HL-60/S4 treated with phorbol 12-myristate 13-acetate at 8.2 ng/mL for 4 days and 3 days (cell line): ENCODE measurements at regions not wholly inside any gene's neighbourhood (a gene's known extent, or its start where the extent isn't known, plus 50 kb on each side); places are given as distances from the start of the nearest gene placed in this dataset.

Experiments used
- in situ Hi-C: fragments of 300-500 bp; cut with MboI; formaldehyde crosslinking; loops from 2 replicates; pipeline ENCODE4 v1.15.0; 2022; ENCODE audit warnings: low sequenced_read_pairs

GRCh38 chr22:22743128-22743760, 98.8 kb downstream of the GGTLC2 start:
- in situ Hi-C loops = no loop called here

GRCh38 chr22:22744412-22745224, 100.2 kb downstream of the GGTLC2 start:
- in situ Hi-C loops = no loop called here

GRCh38 chr22:22745225-22746060, 101.0 kb downstream of the GGTLC2 start:
- in situ Hi-C loops = no loop called here

- in situ Hi-C loops = no loop called here
Measured at GRCh38 chr22:22746061-22746962, 101.9 kb downstream of the GGTLC2 start.

- in situ Hi-C loops = no loop called here
Measured at GRCh38 chr22:22746963-22747933, 102.8 kb downstream of the GGTLC2 start.

GRCh38 chr22:22748297-22748743, 103.9 kb downstream of the GGTLC2 start:
- in situ Hi-C loops = no loop called here

- in situ Hi-C loops = no loop called here
Measured at GRCh38 chr22:22748756-22749155, 104.3 kb downstream of the GGTLC2 start.

GRCh38 chr22:22749167-22749758, 104.8 kb downstream of the GGTLC2 start:
- in situ Hi-C loops = no loop called here

- in situ Hi-C loops = no loop called here
Measured at GRCh38 chr22:22750335-22751042, 106.1 kb downstream of the GGTLC2 start.

GRCh38 chr22:22751043-22751603, 106.7 kb downstream of the GGTLC2 start:
- in situ Hi-C loops = no loop called here

- in situ Hi-C loops = no loop called here
Measured at GRCh38 chr22:22752199-22752555, 107.8 kb downstream of the GGTLC2 start.

- in situ Hi-C loops = no loop called here
Measured at GRCh38 chr22:22752556-22753477, 108.4 kb downstream of the GGTLC2 start.

GRCh38 chr22:22753526-22754267, 109.3 kb downstream of the GGTLC2 start:
- in situ Hi-C loops = no loop called here

- in situ Hi-C loops = no loop called here
Measured at GRCh38 chr22:22754268-22754657, 109.8 kb downstream of the GGTLC2 start.

- in situ Hi-C loops = no loop called here
Measured at GRCh38 chr22:22754961-22755777, 110.8 kb downstream of the GGTLC2 start.

- in situ Hi-C loops = no loop called here
Measured at GRCh38 chr22:22755778-22756100, 111.3 kb downstream of the GGTLC2 start.
